NT2/D1 (cell line): ENCODE measurements at regions not wholly inside any gene's neighbourhood (a gene's known extent, or its start where the extent isn't known, plus 50 kb on each side); places are given as distances from the start of the nearest gene placed in this dataset.

ENCODE experiments used
- DNase-seq: peaks from one replicate; pipeline ENCODE4 v3.0.0-alpha.2; 2011; ENCODE audit warnings: low read depth, low spot score
- H3K27me3 ChIP-seq: 2 replicates; pipeline ENCODE4 v1.6.0; 2011; ENCODE audit warnings: mild to moderate bottlenecking; ENCODE audit not compliant: insufficient read length, insufficient read depth
- H3K36me3 ChIP-seq: 2 replicates; pipeline ENCODE4 v1.6.1; 2011; ENCODE audit warnings: mild to moderate bottlenecking, low read length, mixed read lengths; ENCODE audit not compliant: insufficient read depth, insufficient read length
- H3K4me1 ChIP-seq: 2 replicates; pipeline ENCODE4 v1.5.1; 2011; ENCODE audit not compliant: insufficient read depth, insufficient read length
- H3K4me3 ChIP-seq: 2 replicates; pipeline ENCODE4 v1.5.1; 2011; ENCODE audit warnings: low read depth; ENCODE audit not compliant: insufficient read length
- H3K9ac ChIP-seq: 2 replicates; pipeline ENCODE4 v1.6.0; 2011; ENCODE audit warnings: low read depth; ENCODE audit not compliant: insufficient read length
- H3K9me3 ChIP-seq: 2 replicates; pipeline ENCODE4 v1.5.1; 2011; ENCODE audit warnings: mild to moderate bottlenecking, low read length; ENCODE audit not compliant: insufficient read depth
- SUZ12 ChIP-seq: IDR thresholded peaks from 2 replicates; pipeline ENCODE4 v1.6.1; 2011; ENCODE audit not compliant: insufficient read length, insufficient read depth; ENCODE audit errors: extremely low read depth
- YY1 ChIP-seq: IDR thresholded peaks from 2 replicates; pipeline ENCODE4 v1.6.1; 2011; ENCODE audit not compliant: insufficient read length, insufficient read depth
- ZNF274 ChIP-seq: IDR thresholded peaks from 2 replicates; pipeline ENCODE4 v1.6.1; 2011; ENCODE audit warnings: mild to moderate bottlenecking, low read depth, low read length

- Histone ChIP-seq H3K9ac (no peak overlapping the region), H3K36me3 (no peaks in the 10 kb centered on the region), H3K27me3 (no peaks in the 10 kb centered on the region), H3K4me1 (no peaks in the 10 kb centered on the region), H3K9me3 (no peaks in the 10 kb centered on the region), H3K4me3 (no peak overlapping the region)
- no peak for TF ChIP-seq YY1
- TF ChIP-seq SUZ12, result no peak
- TF ChIP-seq ZNF274, result no peak
- no peak for DNase-seq
Measured at GRCh38 chr16:66161942-66162341, 204.5 kb upstream of the CDH5 start.

GRCh38 chr16:66161269-66161668 is 205.2 kb upstream of the CDH5 start:
- no peak for TF ChIP-seq ZNF274
- TF ChIP-seq YY1, result no peak
- no peak for TF ChIP-seq SUZ12
- Histone ChIP-seq H3K9ac (no peak overlapping the region), H3K4me3 (no peak overlapping the region), H3K4me1 (no peaks in the 10 kb centered on the region), H3K9me3 (no peaks in the 10 kb centered on the region), H3K27me3 (no peaks in the 10 kb centered on the region), H3K36me3 (no peaks in the 10 kb centered on the region)
- DNase-seq, result no peak

GRCh38 chr16:66159987-66160386 is 206.5 kb upstream of the CDH5 start:
- Histone ChIP-seq H3K36me3 (no peaks in the 10 kb centered on the region), H3K9me3 (no peaks in the 10 kb centered on the region), H3K4me3 (no peak overlapping the region), H3K27me3 (no peaks in the 10 kb centered on the region), H3K4me1 (no peaks in the 10 kb centered on the region), H3K9ac (no peak overlapping the region)
- DNase-seq, result no peak
- TF ChIP-seq SUZ12, result no peak
- TF ChIP-seq ZNF274, result no peak
- TF ChIP-seq YY1, result no peak

- Histone ChIP-seq H3K4me3 (no peak overlapping the region), H3K4me1 (no peaks in the 10 kb centered on the region), H3K36me3 (no peaks in the 10 kb centered on the region), H3K9me3 (no peaks in the 10 kb centered on the region), H3K27me3 (no peaks in the 10 kb centered on the region), H3K9ac (no peak overlapping the region)
- DNase-seq, result no peak
- TF ChIP-seq YY1, result no peak
- TF ChIP-seq SUZ12, result no peak
- TF ChIP-seq ZNF274, result no peak
Measured at GRCh38 chr16:66156538-66156937, 210.0 kb upstream of the CDH5 start.

GRCh38 chr16:66155933-66156332 is 210.6 kb upstream of the CDH5 start:
- Histone ChIP-seq H3K36me3 (no peaks in the 10 kb centered on the region), H3K27me3 (no peaks in the 10 kb centered on the region)
- DNase-seq, result no peak

GRCh38 chr16:66154801-66155200 is 211.7 kb upstream of the CDH5 start:
- no peak for DNase-seq
- no peaks in the 10 kb centered on the region for H3K36me3 ChIP-seq
- no peaks in the 10 kb centered on the region for H3K4me1 ChIP-seq
- no peaks in the 10 kb centered on the region for H3K27me3 ChIP-seq
- H3K9ac ChIP-seq, result no peak overlapping the region
- no peak for TF ChIP-seq YY1
- TF ChIP-seq ZNF274, result no peak
- TF ChIP-seq SUZ12, result no peak
- H3K4me3 ChIP-seq, result no peak overlapping the region
- no peaks in the 10 kb centered on the region for H3K9me3 ChIP-seq

More at GRCh38 chr16:66155933-66156332, 210.6 kb upstream of the CDH5 start:
- H3K4me3 ChIP-seq, result no peak overlapping the region
- H3K9ac ChIP-seq, result no peak overlapping the region
- no peaks in the 10 kb centered on the region for H3K9me3 ChIP-seq
- no peaks in the 10 kb centered on the region for H3K4me1 ChIP-seq
- TF ChIP-seq YY1 (no peak), SUZ12 (no peak), ZNF274 (no peak)

- no peaks in the 10 kb centered on the region for H3K4me1 ChIP-seq
- no peaks in the 10 kb centered on the region for H3K36me3 ChIP-seq
- TF ChIP-seq ZNF274, result no peak
- TF ChIP-seq SUZ12, result no peak
- TF ChIP-seq YY1, result no peak
- no peak overlapping the region for H3K4me3 ChIP-seq
- H3K9me3 ChIP-seq, result no peaks in the 10 kb centered on the region
- H3K27me3 ChIP-seq, result no peaks in the 10 kb centered on the region
- no peak overlapping the region for H3K9ac ChIP-seq
- DNase-seq, result no peak
Measured at GRCh38 chr16:66152823-66153393, 213.6 kb upstream of the CDH5 start.
